ENCODE measurements at regions not wholly inside any gene's neighbourhood (a gene's known extent, or its start where the extent isn't known, plus 50 kb on each side); places are given as distances from the start of the nearest gene placed in this dataset.

DNA sequence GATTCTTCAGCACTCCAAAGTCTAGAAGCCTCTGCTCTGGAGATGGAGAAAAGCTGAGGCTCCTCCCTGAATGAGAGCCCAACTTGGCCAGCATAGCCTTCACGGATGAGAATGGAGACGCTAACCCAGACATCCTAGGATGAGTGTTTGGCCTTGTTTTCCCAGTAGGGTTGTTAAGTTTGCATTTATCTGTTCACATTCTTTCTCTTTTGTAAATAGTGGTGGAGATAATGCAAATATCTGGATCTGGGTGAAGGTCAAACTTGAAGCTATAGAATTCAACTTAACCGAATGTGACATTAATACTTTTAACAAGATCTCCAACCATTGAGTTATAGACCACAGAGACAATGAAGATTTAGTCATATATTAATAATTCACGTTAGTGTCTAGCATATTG, 53.4 kb upstream of the BZW1 start:
- H3K36me3 Mint-ChIP-seq (ENCODE audit: insufficient read depth in 2 of 2) = no peaks in the 10 kb centered on the region
- no peaks in the 10 kb centered on the region for H3K9me3 Mint-ChIP-seq
- H3K4me1 Mint-ChIP-seq (ENCODE audit: low read depth) = peaks cover 3% of the 10 kb centered on the region
- H3K4me3 Mint-ChIP-seq = no peak overlapping the region
- H3K27me3 Mint-ChIP-seq (ENCODE audit: low read depth) = peaks cover 19% of the 10 kb centered on the region
- no peak for DNase-seq
- no peak overlapping the region for H3K27ac Mint-ChIP-seq
- no peak for ATAC-seq (replicated peaks in 1 of 2)

DNA sequence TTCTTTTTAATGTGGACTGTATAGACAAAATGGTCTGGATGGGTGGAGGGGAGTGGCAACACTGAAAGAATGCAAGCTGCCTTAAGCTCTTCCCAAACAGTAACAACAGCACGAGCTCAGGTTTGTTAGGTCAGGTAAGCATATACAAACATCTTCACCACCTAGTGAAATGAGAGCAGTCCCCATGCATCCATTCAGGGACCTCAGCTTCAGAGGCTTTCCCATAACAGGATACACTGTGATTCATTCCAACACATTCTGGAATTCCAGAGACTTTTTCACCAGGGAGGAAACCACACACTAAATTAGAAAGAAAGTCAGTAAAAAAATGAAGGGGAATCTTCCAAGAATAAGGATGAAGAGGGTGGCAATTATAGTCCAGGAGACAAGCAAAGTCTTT, 50.4 kb upstream of the BZW1 start:
- Mint-ChIP-seq H3K27me3 (ENCODE audit: low read depth) (peaks cover 5% of the 10 kb centered on the region), H3K9me3 (no peaks in the 10 kb centered on the region)

More for the DNA sequence above, 50.4 kb upstream of the BZW1 start:
- ATAC-seq (replicated peaks in 1 of 2) = no peak
- Mint-ChIP-seq H3K4me3 (no peak overlapping the region), H3K36me3 (ENCODE audit: insufficient read depth in 2 of 2) (no peaks in the 10 kb centered on the region), H3K27ac (no peak overlapping the region), H3K4me1 (ENCODE audit: low read depth) (peaks cover 33% of the 10 kb centered on the region)
- DNase-seq = no peak

All from activated T-cell treated with anti-CD3 and anti-CD28 coated beads, Interleukin-2, amount 50 U/mL, for 72 hours (primary cell).